HG03025 (cell line): ENCODE measurements at regions not wholly inside any gene's neighbourhood (a gene's known extent, or its start where the extent isn't known, plus 50 kb on each side); places are given as distances from the start of the nearest gene placed in this dataset.

Experiments
- ATAC-seq: cut with Tn5 transposase; IDR thresholded peaks from one replicate; pipeline ENCODE4 v1.9.1; 2021; ENCODE audit warnings: mild to moderate bottlenecking, moderate library complexity; ENCODE audit not compliant: unreplicated experiment, low FRiP score

- no peak for ATAC-seq
These were observed 225.5 kb upstream of the GALNT5 start for GRCh38 chr2:157032017-157032416.

GRCh38 chr2:157036726-157037125, 220.8 kb upstream of the GALNT5 start:
- no peak for ATAC-seq

GRCh38 chr2:157043786-157044185, 213.7 kb upstream of the GALNT5 start:
- no peak for ATAC-seq

- no peak for ATAC-seq
These were observed 211.1 kb upstream of the GALNT5 start for GRCh38 chr2:157046396-157046795.

GRCh38 chr2:157052685-157053224, 204.8 kb upstream of the GALNT5 start:
- ATAC-seq, result no peak

GRCh38 chr2:157053876-157054275, 203.6 kb upstream of the GALNT5 start:
- no peak for ATAC-seq

- no peak for ATAC-seq
These were observed 201.8 kb upstream of the GALNT5 start for GRCh38 chr2:157055660-157056199.

- ATAC-seq, result no peak
These were observed 201.3 kb upstream of the GALNT5 start for GRCh38 chr2:157056200-157056676.

- ATAC-seq, result no peak
These were observed 199.3 kb upstream of the GALNT5 start for GRCh38 chr2:157058161-157058560.

- ATAC-seq, result no peak
These were observed 198.5 kb upstream of the GALNT5 start for GRCh38 chr2:157059036-157059435.

GRCh38 chr2:157061799-157062198, 195.7 kb upstream of the GALNT5 start:
- peak; percentile 73 for ATAC-seq

GRCh38 chr2:157067562-157067961, 189.9 kb upstream of the GALNT5 start:
- no peak for ATAC-seq

GRCh38 chr2:157068237-157068636, 189.3 kb upstream of the GALNT5 start:
- no peak for ATAC-seq

GRCh38 chr2:157075924-157076323, 181.6 kb upstream of the GALNT5 start:
- ATAC-seq, result no peak

GRCh38 chr2:157076526-157077161, 180.9 kb upstream of the GALNT5 start:
- ATAC-seq, result no peak

- ATAC-seq, result no peak
These were observed 179.7 kb upstream of the GALNT5 start for GRCh38 chr2:157077753-157078350.

- ATAC-seq, result no peak
These were observed 174.6 kb upstream of the GALNT5 start for GRCh38 chr2:157082950-157083349.

GRCh38 chr2:157085522-157085921, 172.0 kb upstream of the GALNT5 start:
- no peak for ATAC-seq

GRCh38 chr2:157087373-157088002, 170.0 kb upstream of the GALNT5 start:
- ATAC-seq, result no peak

GRCh38 chr2:157093666-157094065, 163.8 kb upstream of the GALNT5 start:
- ATAC-seq, result no peak

- ATAC-seq, result no peak
These were observed 152.1 kb upstream of the GALNT5 start for GRCh38 chr2:157105372-157105771.
